Activated B cell treated with CpG ODN at 0.5 μM for 24 hours (primary cell): ENCODE measurements at regions not wholly inside any gene's neighbourhood (a gene's known extent, or its start where the extent isn't known, plus 50 kb on each side); places are given as distances from the start of the nearest gene placed in this dataset.

ENCODE experiments used
- ATAC-seq: fragments of 200-7000 bp; cut with Tn5 transposase; one replicate; pipeline ENCODE4 v1.10.0; 2021; ENCODE audit warnings: low read depth, mild to moderate bottlenecking, moderate library complexity
- CTCF ChIA-PET: fragments of 350-600 bp; sonication (Branson Sonifier 250); formaldehyde crosslinking; loops from one replicate; lab custom pipeline; 2021; ENCODE audit warnings: antibody characterized with exemption; lab: Charles Lee
- POLR2A ChIA-PET: fragments of 350-600 bp; sonication (Branson Sonifier 250); formaldehyde crosslinking; loops from one replicate; lab custom pipeline; 2021; ENCODE audit warnings: antibody characterized with exemption; lab: Charles Lee
- DNase-seq: peaks from one replicate; pipeline ENCODE4 v3.0.0; 2022
- H3K27ac Mint-ChIP-seq: one replicate; pipeline ENCODE4 v1.8.0; 2020; ENCODE audit warnings: mixed read lengths
- H3K27me3 Mint-ChIP-seq: one replicate; pipeline ENCODE4 v1.8.0; 2021; ENCODE audit warnings: mixed read lengths
- H3K36me3 Mint-ChIP-seq: one replicate; pipeline ENCODE4 v1.8.0; 2021; ENCODE audit warnings: low read depth, mixed read lengths
- H3K4me1 Mint-ChIP-seq: one replicate; pipeline ENCODE4 v1.8.0; 2021; ENCODE audit warnings: mixed read lengths
- H3K4me3 Mint-ChIP-seq: one replicate; pipeline ENCODE4 v1.8.0; 2020; ENCODE audit warnings: mild to moderate bottlenecking, mixed read lengths
- H3K9me3 Mint-ChIP-seq: one replicate; pipeline ENCODE4 v1.8.0; 2020; ENCODE audit warnings: mixed read lengths
- CTCF ChIP-seq: fragments of 200-600 bp; IDR thresholded peaks from one replicate; pipeline ENCODE4 v1.8.0; 2022; ENCODE audit warnings: antibody characterized with exemption, mild to moderate bottlenecking
- intact Hi-C: fragments of 100-400 bp; cut with micrococcal nuclease; formaldehyde crosslinking; loops from one replicate; pipeline ENCODE4 v1.15.1; 2024

- CTCF ChIA-PET: no interaction called here
- no peak for DNase-seq
Observed at GRCh38 chr6:131412960-131413830, 159.8 kb upstream of the ARG1 start.

DNA sequence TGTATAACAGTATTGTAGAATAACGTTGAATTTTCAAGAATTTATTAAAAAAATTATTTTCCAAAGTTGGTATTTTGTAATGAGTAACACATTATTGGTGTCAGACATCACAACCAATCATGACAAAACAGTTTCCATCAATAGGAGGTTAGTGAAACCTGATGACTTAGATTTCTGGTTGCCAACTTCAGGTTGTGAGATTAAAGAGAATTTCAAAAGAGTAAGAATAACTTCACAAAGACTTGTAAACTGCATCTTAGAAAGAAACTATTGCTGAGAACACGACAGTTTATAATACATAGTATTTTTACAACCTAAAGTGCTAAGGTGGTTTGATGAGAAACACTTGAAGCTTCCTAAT lies 159.2 kb upstream of the ARG1 start:
- H3K9me3 Mint-ChIP-seq: peaks cover 10% of the 10 kb centered on the region
- ATAC-seq (no peak), DNase-seq (no peak)
- H3K27ac Mint-ChIP-seq: no peak overlapping the region
- no peak overlapping the region for H3K4me3 Mint-ChIP-seq
- intact Hi-C loops: no loop called here
- POLR2A ChIA-PET: no interaction called here
- CTCF ChIA-PET: no interaction called here
- H3K36me3 Mint-ChIP-seq: no peaks in the 10 kb centered on the region
- TF ChIP-seq CTCF: no peak
- peaks cover 2% of the 10 kb centered on the region for H3K27me3 Mint-ChIP-seq
- no peaks in the 10 kb centered on the region for H3K4me1 Mint-ChIP-seq

More at GRCh38 chr6:131412960-131413830, 159.8 kb upstream of the ARG1 start:
- no peaks in the 10 kb centered on the region for H3K36me3 Mint-ChIP-seq
- peaks cover 2% of the 10 kb centered on the region for H3K27me3 Mint-ChIP-seq
- intact Hi-C loops: no loop called here
- ATAC-seq: no peak
- no peak overlapping the region for H3K27ac Mint-ChIP-seq
- POLR2A ChIA-PET: no interaction called here
- peaks cover 10% of the 10 kb centered on the region for H3K9me3 Mint-ChIP-seq
- TF ChIP-seq CTCF: no peak
- H3K4me1 Mint-ChIP-seq: no peaks in the 10 kb centered on the region
- no peak overlapping the region for H3K4me3 Mint-ChIP-seq

DNA sequence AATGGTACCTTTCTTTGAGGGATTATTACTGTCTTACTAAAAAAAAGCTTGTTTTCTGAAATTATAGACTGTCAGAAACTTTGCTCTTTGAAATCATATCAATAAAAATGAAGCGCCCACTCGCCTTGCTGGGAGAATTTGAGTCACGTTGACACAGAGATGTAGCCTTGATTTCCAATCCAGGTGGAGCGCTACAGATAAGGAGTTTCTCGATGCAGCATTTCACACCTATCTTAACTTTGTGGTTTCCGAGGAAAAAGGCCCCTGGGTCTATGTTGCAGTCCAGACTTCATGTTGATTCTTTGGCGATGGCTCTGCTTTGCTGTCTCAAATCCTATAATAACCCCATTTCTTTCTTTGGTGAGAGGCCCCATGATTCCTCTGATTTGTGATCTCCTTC lies 158.1 kb upstream of the ARG1 start:
- no peak overlapping the region for H3K27ac Mint-ChIP-seq

DNA sequence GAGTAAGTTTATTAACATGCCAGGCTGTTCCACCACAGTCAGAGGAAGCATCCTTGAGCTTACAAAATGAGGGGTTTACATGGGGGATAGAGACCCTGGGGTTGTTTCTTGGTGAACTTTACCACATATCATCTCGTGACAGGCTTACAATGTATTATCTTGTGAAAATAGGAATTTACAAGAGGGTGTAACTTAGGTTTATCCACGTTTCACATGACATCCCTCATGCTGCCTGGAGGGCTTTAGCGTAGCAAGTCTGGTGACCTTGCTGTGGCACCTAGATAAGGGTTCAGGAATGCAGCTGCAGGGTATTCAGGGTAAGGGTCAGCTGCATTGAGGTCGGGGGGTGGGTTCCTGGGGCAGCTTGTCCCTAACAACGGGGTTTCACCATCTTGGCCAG lies 154.6 kb upstream of the ARG1 start:
- H3K4me3 Mint-ChIP-seq: no peak overlapping the region
- no peaks in the 10 kb centered on the region for H3K36me3 Mint-ChIP-seq
- no peaks in the 10 kb centered on the region for H3K9me3 Mint-ChIP-seq
- H3K27me3 Mint-ChIP-seq: no peaks in the 10 kb centered on the region
- H3K27ac Mint-ChIP-seq: no peak overlapping the region
- TF ChIP-seq CTCF: no peak
- CTCF ChIA-PET: no interaction called here
- no peak for DNase-seq
- H3K4me1 Mint-ChIP-seq: no peaks in the 10 kb centered on the region
- ATAC-seq: no peak
- POLR2A ChIA-PET: no interaction called here
- intact Hi-C loops: no loop called here

More for the DNA sequence above, 158.1 kb upstream of the ARG1 start:
- Mint-ChIP-seq H3K9me3 (peaks cover 10% of the 10 kb centered on the region), H3K4me1 (no peaks in the 10 kb centered on the region), H3K27me3 (peaks cover 2% of the 10 kb centered on the region), H3K36me3 (no peaks in the 10 kb centered on the region), H3K4me3 (no peak overlapping the region)
- DNase-seq (no peak), ATAC-seq (no peak)
- POLR2A ChIA-PET: no interaction called here
- CTCF ChIA-PET: no interaction called here
- no peak for TF ChIP-seq CTCF
- intact Hi-C loops: no loop called here

DNA sequence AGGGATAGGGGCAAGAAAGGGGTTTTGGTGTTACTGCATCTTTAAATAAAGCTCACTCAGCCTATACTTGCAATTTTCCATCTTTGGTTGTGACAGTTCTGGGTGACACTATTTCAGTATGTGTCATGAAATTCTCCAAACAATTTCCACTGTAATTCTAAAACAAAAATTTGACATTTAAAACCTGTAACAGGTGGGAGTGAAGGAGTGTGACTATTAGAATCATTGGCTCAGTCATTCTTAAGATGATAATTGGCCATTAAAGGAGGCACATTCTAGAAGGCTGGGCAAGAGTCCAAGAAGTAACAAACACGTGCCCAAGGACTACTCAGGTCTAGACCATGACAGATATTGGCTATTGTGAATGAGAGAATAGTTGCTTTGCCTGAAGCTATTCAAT lies 153.3 kb upstream of the ARG1 start:
- DNase-seq (no peak), ATAC-seq (no peak)
- no peak overlapping the region for H3K27ac Mint-ChIP-seq
- no peaks in the 10 kb centered on the region for H3K27me3 Mint-ChIP-seq
- POLR2A ChIA-PET: no interaction called here
- no peaks in the 10 kb centered on the region for H3K36me3 Mint-ChIP-seq
- H3K4me3 Mint-ChIP-seq: no peak overlapping the region
- CTCF ChIA-PET: no interaction called here
- intact Hi-C loops: no loop called here
- TF ChIP-seq CTCF: no peak
- no peaks in the 10 kb centered on the region for H3K9me3 Mint-ChIP-seq
- H3K4me1 Mint-ChIP-seq: no peaks in the 10 kb centered on the region
